ENCODE measurements at regions not wholly inside any gene's neighbourhood (a gene's known extent, or its start where the extent isn't known, plus 50 kb on each side); places are given as distances from the start of the nearest gene placed in this dataset.

GRCh38 chr10:55098452-55098851, 297.4 kb upstream of the PCDH15 start:
- no peak for TF ChIP-seq CTCF (IDR thresholded peaks at IDR 0.05)
- TF ChIP-seq EP300 (IDR thresholded peaks at IDR 0.05), result no peak

All from ovary (tissue), 3 donors.